ENCODE measurements at regions not wholly inside any gene's neighbourhood (a gene's known extent, or its start where the extent isn't known, plus 50 kb on each side); places are given as distances from the start of the nearest gene placed in this dataset.
"Not testable (repeated sequence)": the region's sequence is repeated elsewhere in the genome, so short reads cannot be mapped to it uniquely, and the experiment has no call there.

DNA sequence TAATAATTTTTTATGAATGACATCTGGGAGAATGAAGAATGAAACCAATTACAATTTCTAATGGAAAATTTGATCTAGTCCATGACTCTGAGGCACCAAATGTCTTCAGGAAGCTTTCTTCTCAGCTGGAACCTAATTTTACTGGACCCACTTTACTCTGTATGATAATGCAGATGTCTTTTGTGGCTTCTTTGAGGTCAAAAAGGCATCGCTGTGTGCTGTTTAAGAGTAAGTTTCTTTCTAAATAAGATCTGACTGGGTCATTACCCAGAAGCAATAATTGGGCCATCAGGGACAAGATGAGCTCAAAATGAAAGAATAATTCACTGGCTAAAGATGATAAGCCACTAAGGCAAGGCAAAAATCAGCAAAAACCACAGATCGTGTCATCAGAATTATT is 633.4 kb downstream of the PSAT1 start:
- DNase-seq = no peak

DNA sequence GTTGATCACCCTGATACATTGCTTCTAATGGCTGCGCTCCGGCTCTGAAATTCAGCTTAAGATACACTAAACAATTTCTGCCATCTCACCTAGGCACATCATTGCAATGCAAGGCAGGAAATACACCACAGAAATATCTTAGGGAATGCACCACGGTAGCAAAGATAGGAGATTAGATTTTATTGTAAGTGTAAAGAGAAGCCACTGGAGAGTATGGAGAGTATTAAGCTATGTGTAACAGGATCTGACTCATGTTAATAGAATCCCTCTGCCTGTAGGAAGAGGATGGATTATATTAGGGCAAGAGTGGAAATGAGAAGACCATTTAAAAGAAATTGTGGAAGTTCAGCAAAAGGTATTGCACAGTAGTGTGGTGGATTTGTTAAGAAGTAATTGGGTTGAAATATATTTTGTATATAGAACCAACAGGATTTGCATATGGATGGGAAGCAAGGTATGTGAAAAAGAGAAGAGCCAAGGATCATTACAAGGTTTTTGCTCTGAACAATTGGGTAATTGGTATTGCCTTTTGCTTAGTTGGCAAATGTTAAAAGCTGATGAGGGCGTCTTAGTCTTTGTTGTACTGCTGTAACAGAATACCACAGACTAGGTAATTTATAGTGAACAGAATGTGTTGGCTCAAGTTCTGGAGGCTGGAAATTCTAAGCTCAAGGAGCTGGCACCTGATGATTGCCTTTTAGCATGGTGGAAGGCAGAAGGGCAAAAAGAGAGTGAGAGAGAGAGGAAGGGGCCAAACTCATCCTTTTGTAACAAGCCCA is 636.1 kb downstream of the PSAT1 start:
- DNase-seq = no peak

GRCh38 chr9:78934880-78935279 is 636.9 kb upstream of the TLE4 start:
- DNase-seq = no peak

- no peak for DNase-seq
Observed at GRCh38 chr9:78938821-78939220, 632.9 kb upstream of the TLE4 start.

DNA sequence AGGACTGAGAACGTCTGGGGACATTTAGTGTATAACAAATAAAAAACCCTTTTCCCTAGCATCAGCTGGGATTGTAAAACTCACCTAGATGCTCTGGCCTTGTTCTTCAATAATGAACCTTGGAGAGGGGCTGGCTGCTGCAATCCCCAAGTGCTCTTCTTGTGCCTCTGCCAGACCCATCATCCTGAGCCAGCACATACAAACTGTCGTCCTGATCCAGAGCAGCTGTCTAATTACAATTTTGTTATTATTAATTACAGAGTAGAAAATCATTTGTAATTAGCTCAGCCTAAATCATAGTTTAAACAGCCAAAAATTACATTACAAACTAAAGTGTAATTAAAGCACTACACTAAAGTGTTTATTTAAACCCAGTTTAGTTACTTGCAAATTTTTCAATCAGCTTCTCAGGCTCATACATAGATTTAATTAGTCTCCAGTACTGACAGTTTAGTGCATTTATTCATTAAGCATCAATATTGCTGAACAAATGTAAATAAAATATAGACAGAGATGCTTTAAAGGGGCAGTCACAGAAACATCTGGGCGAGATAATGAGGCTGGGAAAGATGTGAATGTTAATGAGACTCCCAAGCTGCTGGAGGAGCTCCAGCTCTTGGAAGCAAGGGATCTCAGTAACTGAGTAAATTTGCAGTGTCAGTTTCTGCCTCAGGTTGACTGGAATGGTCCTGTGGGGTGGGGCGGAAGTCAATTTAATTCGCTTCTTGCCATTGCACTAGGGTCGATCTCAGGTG is 632.3 kb upstream of the TLE4 start:
- peak; percentile 63 for DNase-seq

DNA sequence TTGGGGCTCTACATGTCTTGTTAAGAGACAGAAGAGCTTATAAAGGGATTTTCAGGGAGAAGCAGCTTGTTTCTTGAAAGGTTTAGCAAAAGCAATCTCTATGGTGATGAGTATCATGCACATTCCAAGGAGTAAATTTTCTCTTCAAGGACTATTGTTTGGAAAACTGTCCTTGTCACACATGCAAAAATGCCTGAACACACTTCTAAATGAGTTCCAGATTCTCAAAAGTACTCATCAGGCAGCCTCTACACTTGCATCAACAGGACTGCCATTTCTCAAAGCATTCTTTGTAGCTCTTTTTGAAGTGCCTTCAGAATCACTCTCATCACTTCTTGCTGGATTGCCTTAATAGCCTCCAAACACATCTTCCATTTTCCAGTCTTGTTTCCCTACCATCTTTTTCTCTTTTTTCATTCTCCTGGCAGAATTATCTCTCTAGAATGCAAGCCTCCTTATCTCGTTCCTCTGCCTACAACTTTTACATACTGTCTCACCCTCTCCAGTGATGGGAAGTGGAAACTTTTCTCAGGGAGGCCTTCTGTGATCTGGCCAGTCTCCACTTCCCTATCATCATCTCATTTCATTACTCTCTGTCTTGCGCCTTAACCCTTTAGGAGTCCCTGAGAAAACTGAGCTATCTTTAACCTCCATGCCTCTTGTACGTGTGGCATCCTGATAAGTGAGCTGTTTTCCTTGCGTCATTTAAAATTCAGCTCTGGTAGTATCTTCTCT is 631.5 kb upstream of the TLE4 start:
- DNase-seq = no peak

GRCh38 chr9:78954286-78954685 is 617.5 kb upstream of the TLE4 start:
- DNase-seq = no peak

DNA sequence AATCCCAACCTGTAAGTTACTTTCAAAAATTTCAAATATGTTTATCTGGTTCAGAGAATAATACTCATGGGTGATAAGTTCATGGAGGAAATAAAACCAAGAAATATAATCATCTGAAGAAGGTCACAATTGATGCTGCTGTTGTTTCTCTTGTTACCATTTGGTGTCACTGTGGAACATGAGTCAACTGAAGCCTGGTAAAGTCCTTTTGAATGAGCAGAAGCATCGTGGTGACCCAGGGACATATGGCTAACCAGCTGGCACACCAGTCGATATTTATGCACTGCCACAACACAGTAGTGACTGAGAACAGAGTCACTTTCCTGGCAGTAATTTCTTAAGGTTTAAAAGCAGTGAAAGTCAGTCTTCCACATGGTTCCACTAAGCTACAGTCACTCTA is 612.9 kb upstream of the TLE4 start:
- no peak for DNase-seq

GRCh38 chr9:78962156-78962555 is 609.6 kb upstream of the TLE4 start:
- no peak for DNase-seq

DNA sequence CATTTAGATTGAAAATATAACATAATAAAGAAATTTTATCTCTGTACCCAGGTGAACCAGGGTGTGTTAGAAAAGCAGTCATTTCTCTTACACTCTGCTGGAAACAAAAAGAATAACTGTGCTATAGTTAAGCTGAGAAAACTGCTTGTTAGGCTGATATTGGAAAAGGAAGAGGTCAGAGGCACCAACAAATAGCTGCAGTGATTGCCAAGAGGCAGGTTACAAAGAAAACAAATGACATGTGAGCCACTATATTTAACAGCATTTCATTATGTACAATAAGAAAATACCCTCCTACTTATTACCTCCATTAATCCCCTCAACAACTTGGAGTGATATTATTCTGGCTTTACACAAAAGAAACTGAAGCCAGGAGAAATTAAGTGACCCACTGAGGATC is 607.9 kb upstream of the TLE4 start:
- no peak for DNase-seq

GRCh38 chr9:78967596-78968217 is 604.1 kb upstream of the TLE4 start:
- DNase-seq = no peak

DNA sequence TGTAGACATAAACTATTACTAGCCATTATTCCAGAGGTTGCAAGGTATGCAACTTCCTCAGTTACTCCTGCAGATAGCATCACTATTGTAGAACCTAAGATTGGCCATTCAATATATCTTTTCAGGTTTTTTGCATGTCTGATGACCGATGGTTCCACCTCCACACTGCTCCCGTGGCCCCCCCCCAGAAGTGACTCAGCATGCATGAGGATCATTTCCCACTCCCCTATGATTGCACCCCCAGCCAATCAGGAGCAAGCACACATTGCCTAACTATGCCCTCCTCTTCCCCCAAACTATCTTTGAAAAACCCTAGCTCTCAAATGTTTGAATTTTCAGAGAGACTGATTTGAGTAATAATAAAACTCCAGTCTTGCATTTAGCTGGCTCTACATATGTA is 601.4 kb upstream of the TLE4 start:
- DNase-seq = no peak

GRCh38 chr9:78971540-78971939 is 600.2 kb upstream of the TLE4 start:
- DNase-seq = peak; percentile 83

DNA sequence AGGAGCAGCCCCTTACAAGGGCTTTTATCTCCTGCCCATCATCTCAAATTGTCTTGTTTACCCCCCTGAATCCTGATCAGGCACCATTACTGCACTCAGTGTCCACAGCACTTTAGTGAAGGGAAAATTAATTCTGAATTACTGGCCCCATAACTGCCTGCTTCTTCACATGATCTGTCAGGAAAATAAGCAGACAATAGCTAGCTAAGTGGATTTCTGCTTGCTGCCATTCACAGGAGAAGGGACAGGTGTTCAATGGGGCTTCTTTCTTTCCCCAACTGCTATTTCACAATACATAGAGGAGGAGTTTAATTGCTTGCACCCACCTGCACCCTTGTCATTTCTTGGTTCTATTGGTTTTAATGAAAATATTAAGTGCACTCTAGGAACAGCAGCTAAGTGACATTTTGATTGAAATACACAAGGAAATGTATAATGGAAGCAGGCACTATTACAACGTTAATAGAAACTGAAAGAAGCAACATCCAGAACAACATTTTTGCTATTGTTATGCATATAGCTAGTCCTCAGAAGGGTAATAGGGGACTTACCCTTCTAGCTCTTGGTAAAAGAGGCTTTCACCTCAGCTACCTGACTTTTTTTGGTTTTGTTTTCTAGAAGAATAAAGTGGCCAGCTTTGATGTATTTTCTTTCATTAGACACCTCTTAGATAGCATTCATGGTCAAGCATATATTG is 599.3 kb upstream of the TLE4 start:
- peak; percentile 94 for DNase-seq

- no peak for DNase-seq
Observed at GRCh38 chr9:78973907-78974306, 597.9 kb upstream of the TLE4 start.

DNA sequence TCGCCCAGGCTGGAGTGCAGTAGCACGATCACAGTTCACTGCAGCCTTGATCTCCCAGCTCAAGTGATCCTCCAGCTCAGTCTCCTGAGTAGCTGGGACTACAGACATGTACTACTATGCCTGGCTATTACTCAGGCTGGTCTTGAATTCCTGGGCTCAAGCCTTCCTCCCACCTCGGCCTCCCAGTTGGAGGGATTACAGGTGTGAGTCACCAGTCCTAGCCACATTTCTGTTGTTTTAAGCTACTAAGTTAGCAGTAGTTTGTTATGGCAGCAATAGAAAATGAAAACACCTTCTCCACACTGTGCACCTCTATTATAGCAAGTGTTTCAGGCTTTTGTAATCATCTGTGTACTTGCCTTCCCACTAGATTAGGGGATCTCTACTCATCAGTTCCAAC is 588.9 kb upstream of the TLE4 start:
- DNase-seq = no peak

- DNase-seq = no peak
Observed at GRCh38 chr9:78985084-78985738, 586.6 kb upstream of the TLE4 start.

DNA sequence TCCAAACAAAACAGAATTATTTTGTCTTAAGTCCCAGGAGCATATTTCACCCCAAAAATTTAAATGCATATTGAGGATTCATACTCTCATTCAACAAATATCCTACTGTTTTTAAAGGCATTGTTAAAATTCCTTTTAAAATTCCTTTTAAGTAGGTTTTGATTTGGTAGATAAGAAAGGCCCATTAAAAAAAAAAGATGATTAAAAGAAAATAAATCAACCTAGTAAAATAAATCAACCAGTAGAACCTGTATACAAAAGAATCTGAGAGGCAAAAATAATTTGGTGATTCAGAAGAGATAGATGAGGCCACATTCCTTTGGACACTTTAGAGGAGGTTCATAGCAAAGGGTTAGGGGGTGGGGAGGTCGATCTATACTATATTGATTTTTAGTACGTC is 585.3 kb upstream of the TLE4 start:
- DNase-seq = no peak

DNA sequence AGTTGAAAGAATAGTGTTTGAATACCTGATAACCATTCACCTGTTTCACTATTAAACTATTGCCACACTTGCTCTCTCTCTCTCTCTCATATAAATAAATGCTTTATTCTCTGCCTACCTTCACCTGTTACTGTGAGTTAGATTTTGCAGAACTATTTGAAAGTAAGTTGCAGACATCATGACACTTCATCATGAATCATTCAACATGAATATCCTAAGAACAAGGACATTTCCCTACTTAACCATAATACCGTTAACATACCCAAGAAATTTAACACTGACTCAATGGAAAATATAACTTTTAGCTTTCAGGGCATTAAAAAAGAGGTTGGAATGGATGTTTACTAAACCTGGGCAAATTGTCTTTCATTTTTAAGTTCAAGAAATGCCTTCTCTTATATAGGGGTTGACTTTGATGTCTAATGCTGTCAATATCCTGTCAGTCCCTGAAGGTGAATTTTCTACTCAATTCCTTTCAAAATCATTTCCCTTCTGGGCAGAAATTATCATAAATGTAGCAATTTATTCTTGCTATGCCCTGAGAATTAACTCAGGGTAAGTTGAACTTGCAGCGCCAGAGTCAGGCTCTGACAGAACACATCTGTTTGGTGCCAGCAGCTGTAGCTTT is 582.6 kb upstream of the TLE4 start:
- DNase-seq = no peak

DNA sequence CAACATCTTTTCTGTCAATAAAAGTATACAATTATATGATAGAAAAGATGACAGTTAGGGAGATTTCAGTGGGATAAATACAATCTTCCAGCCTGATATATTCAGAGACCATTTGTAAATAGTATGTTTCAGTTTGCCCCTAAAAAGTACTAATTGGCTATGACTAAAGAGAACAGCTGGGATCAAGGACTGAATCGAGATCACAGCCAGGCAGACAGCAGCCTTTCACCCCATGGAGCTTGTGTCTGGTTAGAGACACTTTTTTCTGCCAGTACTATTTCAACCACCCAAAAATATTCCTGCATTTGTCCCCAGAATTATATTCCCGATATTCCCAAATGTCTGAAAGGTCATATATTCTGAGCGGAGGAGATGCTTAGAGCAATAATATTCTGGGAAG is 577.3 kb upstream of the TLE4 start:
- no peak for DNase-seq

DNA sequence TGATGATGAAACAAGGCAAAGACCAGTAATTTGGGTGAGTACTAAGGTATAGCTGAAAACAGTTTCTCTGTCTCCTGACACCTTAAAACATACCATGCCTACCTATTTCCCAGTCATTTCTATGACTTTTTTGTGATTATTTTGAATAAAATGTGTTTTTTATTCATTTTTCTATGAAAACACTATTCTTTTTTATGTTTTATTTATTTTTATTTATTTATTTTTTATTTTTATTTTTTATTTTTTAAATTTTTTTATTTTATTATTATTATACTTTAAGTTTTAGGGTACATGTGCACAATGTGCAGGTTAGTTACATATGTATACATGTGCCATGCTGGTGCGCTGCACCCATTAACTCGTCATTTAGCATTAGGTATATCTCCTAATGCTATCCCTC is 576.8 kb upstream of the TLE4 start:
- DNase-seq = not testable (repeated sequence)

DNA sequence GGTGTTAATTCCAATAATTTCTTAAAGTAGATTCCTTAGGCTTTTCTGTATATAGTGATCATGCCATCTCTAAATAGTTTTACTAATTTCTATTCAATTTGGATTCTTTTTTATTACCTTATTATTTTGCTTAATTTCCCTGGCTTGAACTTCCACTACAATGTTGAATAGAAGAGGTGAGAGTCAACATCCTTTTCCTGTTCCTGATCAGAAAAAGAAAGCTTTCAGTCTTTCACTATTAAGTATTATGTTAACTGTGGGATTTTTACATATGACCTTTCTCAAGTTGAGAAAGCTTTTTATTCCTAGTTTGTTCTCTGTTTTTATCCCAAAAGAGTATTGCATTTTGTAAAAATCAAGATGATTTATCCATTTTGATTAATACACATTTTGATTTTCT is 574.5 kb upstream of the TLE4 start:
- no peak for DNase-seq
